ENCODE measurements at regions not wholly inside any gene's neighbourhood (a gene's known extent, or its start where the extent isn't known, plus 50 kb on each side); places are given as distances from the start of the nearest gene placed in this dataset.
A peak's percentile ranks its signal among the peaks of the same experiment; 100 is the strongest.

GRCh38 chr15:66876421-66876730, 174.3 kb downstream of the SMAD6 start:
- Mint-ChIP-seq H3K4me3 (no peak overlapping the region), H3K4me1 (no peaks in the 10 kb centered on the region; the same call in 1 of the 3 replicates), H3K27ac (no peak overlapping the region), H3K36me3 (ENCODE audit: low read depth) (no peaks in the 10 kb centered on the region), H3K9me3 (no peaks in the 10 kb centered on the region), H3K27me3 (ENCODE audit: insufficient read depth, low read depth, poor library complexity) (peaks cover 12% of the 10 kb centered on the region)
- peak; percentile 88 for ATAC-seq
- no peaks in the 10 kb centered on the region for H4K20me1 ChIP-seq (replicated peaks; ENCODE audit: insufficient read depth)
- H3K27ac ChIP-seq (ENCODE audit: low read depth): no peak overlapping the region
- H3K4me3 ChIP-seq: no peak overlapping the region
- no peaks in the 10 kb centered on the region for H3K4me1 ChIP-seq (ENCODE audit: insufficient read depth)
- 0 out of 2 replicates have a peak overlapping the region, but pooled peaks have one; percentile 66 for H2AFZ ChIP-seq
- no peaks in the 10 kb centered on the region for H3K36me3 ChIP-seq (ENCODE audit: insufficient read depth)
- H3K79me2 ChIP-seq (replicated peaks; ENCODE audit: insufficient read depth): no peaks in the 10 kb centered on the region
- TF ChIP-seq EZH2phosphoT487 (IDR thresholded peaks at IDR 0.05; ENCODE audit: unreplicated experiment): no peak
- TF ChIP-seq CREB1 (CRISPR knock-in tag; IDR thresholded peaks at IDR 0.05; ENCODE audit: low read depth): no peak
- TF ChIP-seq EZH2 (IDR thresholded peaks at IDR 0.05; ENCODE audit: low read depth, unreplicated experiment): no peak
- no peak for TF ChIP-seq JUNB (IDR thresholded peaks at IDR 0.05; ENCODE audit: unreplicated experiment)
- TF ChIP-seq ZNF114 (CRISPR knock-in tag; IDR thresholded peaks at IDR 0.05): no peak
- peak; percentile 40 for DNase-seq (ENCODE audit: low spot score)
- no peaks in the 10 kb centered on the region for H3K27me3 ChIP-seq (ENCODE audit: insufficient read depth)
- H3K9me2 ChIP-seq (ENCODE audit: insufficient read depth): no peaks in the 10 kb centered on the region
- no peak overlapping the region for H3K4me2 ChIP-seq
- no peaks in the 10 kb centered on the region for H3F3A ChIP-seq (replicated peaks; ENCODE audit: low read depth)

GRCh38 chr15:66876731-66877476, 174.9 kb downstream of the SMAD6 start:
- DNase-seq (ENCODE audit: low spot score): no peak
- TF ChIP-seq EZH2phosphoT487 (IDR thresholded peaks at IDR 0.05; ENCODE audit: unreplicated experiment): no peak
- no peak for TF ChIP-seq REST (IDR thresholded peaks at IDR 0.05; ENCODE audit: unreplicated experiment)
- no peak for TF ChIP-seq ZNF331 (CRISPR knock-in tag; IDR thresholded peaks at IDR 0.05; ENCODE audit: low read depth)
- TF ChIP-seq ETS1 (IDR thresholded peaks at IDR 0.05): no peak
- TF ChIP-seq, protein P1, sequence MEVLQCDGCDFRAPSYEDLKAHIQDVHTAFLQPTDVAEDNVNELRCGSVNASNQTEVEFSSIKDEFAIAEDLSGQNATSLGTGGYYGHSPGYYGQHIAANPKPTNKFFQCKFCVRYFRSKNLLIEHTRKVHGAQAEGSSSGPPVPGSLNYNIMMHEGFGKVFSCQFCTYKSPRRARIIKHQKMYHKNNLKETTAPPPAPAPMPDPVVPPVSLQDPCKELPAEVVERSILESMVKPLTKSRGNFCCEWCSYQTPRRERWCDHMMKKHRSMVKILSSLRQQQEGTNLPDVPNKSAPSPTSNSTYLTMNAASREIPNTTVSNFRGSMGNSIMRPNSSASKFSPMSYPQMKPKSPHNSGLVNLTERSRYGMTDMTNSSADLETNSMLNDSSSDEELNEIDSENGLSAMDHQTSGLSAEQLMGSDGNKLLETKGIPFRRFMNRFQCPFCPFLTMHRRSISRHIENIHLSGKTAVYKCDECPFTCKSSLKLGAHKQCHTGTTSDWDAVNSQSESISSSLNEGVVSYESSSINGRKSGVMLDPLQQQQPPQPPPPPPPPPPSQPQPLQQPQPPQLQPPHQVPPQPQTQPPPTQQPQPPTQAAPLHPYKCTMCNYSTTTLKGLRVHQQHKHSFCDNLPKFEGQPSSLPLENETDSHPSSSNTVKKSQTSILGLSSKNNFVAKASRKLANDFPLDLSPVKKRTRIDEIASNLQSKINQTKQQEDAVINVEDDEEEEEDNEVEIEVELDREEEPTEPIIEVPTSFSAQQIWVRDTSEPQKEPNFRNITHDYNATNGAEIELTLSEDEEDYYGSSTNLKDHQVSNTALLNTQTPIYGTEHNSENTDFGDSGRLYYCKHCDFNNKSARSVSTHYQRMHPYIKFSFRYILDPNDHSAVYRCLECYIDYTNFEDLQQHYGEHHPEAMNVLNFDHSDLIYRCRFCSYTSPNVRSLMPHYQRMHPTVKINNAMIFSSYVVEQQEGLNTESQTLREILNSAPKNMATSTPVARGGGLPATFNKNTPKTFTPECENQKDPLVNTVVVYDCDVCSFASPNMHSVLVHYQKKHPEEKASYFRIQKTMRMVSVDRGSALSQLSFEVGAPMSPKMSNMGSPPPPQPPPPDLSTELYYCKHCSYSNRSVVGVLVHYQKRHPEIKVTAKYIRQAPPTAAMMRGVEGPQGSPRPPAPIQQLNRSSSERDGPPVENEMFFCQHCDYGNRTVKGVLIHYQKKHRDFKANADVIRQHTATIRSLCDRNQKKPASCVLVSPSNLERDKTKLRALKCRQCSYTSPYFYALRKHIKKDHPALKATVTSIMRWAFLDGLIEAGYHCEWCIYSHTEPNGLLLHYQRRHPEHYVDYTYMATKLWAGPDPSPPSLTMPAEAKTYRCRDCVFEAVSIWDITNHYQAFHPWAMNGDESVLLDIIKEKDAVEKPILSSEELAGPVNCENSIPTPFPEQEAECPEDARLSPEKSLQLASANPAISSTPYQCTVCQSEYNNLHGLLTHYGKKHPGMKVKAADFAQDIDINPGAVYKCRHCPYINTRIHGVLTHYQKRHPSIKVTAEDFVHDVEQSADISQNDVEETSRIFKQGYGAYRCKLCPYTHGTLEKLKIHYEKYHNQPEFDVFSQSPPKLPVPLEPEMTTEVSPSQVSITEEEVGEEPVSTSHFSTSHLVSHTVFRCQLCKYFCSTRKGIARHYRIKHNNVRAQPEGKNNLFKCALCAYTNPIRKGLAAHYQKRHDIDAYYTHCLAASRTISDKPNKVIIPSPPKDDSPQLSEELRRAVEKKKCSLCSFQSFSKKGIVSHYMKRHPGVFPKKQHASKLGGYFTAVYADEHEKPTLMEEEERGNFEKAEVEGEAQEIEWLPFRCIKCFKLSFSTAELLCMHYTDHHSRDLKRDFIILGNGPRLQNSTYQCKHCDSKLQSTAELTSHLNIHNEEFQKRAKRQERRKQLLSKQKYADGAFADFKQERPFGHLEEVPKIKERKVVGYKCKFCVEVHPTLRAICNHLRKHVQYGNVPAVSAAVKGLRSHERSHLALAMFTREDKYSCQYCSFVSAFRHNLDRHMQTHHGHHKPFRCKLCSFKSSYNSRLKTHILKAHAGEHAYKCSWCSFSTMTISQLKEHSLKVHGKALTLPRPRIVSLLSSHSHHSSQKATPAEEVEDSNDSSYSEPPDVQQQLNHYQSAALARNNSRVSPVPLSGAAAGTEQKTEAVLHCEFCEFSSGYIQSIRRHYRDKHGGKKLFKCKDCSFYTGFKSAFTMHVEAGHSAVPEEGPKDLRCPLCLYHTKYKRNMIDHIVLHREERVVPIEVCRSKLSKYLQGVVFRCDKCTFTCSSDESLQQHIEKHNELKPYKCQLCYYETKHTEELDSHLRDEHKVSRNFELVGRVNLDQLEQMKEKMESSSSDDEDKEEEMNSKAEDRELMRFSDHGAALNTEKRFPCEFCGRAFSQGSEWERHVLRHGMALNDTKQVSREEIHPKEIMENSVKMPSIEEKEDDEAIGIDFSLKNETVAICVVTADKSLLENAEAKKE (CRISPR knock-in tag; IDR thresholded peaks at IDR 0.05): no peak
- no peak for TF ChIP-seq NANOG (IDR thresholded peaks at IDR 0.05; ENCODE audit: borderline replicate concordance)
- TF ChIP-seq STAT1 (IDR thresholded peaks at IDR 0.05; ENCODE audit: unreplicated experiment): no peak
- no peak for TF ChIP-seq POLR2AphosphoS5 (IDR thresholded peaks at IDR 0.05; ENCODE audit: low read depth)

More at GRCh38 chr15:66876731-66877476, 174.9 kb downstream of the SMAD6 start:
- Mint-ChIP-seq H3K27ac (no peak overlapping the region), H3K4me3 (no peak overlapping the region), H3K9me3 (no peaks in the 10 kb centered on the region; the same call in 2 of the 3 replicates), H3K27me3 (ENCODE audit: insufficient read depth, low read depth, poor library complexity) (peaks cover 12% of the 10 kb centered on the region), H3K36me3 (ENCODE audit: low read depth) (no peaks in the 10 kb centered on the region), H3K4me1 (no peaks in the 10 kb centered on the region; the same call in 1 of the 3 replicates)
- ATAC-seq: no peak
- Histone ChIP-seq H3K4me3 (no peak overlapping the region), H3K27me3 (ENCODE audit: insufficient read depth) (no peaks in the 10 kb centered on the region), H3K27ac (ENCODE audit: low read depth) (no peak overlapping the region), H3K9me2 (ENCODE audit: insufficient read depth) (no peaks in the 10 kb centered on the region), H3K36me3 (ENCODE audit: insufficient read depth) (no peaks in the 10 kb centered on the region), H3F3A (replicated peaks; ENCODE audit: low read depth) (no peaks in the 10 kb centered on the region), H2AFZ (no peak overlapping the region), H3K4me1 (ENCODE audit: insufficient read depth) (no peaks in the 10 kb centered on the region), H4K20me1 (replicated peaks; ENCODE audit: insufficient read depth) (no peaks in the 10 kb centered on the region), H3K4me2 (no peak overlapping the region), H3K79me2 (replicated peaks; ENCODE audit: insufficient read depth) (no peaks in the 10 kb centered on the region)

All from GM23338 (cell line).